KMS-11 (cell line): ENCODE measurements at regions not wholly inside any gene's neighbourhood (a gene's known extent, or its start where the extent isn't known, plus 50 kb on each side); places are given as distances from the start of the nearest gene placed in this dataset.

Source experiments
- H2AFZ ChIP-seq: fragments of 200-600 bp; sonication (generic); 2 replicates; pipeline ENCODE4 v1.6.1; 2016; ENCODE audit warnings: antibody characterized with exemption, mixed run types, low read depth
- H3K27ac ChIP-seq: fragments of 200-600 bp; sonication (generic); 2 replicates; pipeline ENCODE4 v1.6.1; 2016; ENCODE audit warnings: mild to moderate bottlenecking, mixed run types
- H3K27me3 ChIP-seq: fragments of 200-600 bp; sonication (generic); 2 replicates; pipeline ENCODE4 v1.6.1; 2017; ENCODE audit warnings: mild to moderate bottlenecking, low read depth, mixed run types, moderate library complexity; ENCODE audit not compliant: insufficient read depth
- H3K36me3 ChIP-seq: fragments of 200-600 bp; sonication (generic); 2 replicates; pipeline ENCODE4 v1.6.1; 2017; ENCODE audit warnings: mild to moderate bottlenecking, mixed run types; ENCODE audit not compliant: insufficient read depth
- H3K4me1 ChIP-seq: fragments of 200-600 bp; sonication (generic); 2 replicates; pipeline ENCODE4 v1.6.1; 2016; ENCODE audit warnings: mild to moderate bottlenecking, low read depth, mixed run types; ENCODE audit not compliant: poor library complexity, severe bottlenecking
- H3K4me2 ChIP-seq: fragments of 200-600 bp; sonication (generic); 2 replicates; pipeline ENCODE4 v1.7.0; 2016; ENCODE audit warnings: mild to moderate bottlenecking, mixed run types
- H3K4me3 ChIP-seq: fragments of 200-600 bp; sonication (generic); IDR thresholded peaks from 2 replicates; pipeline ENCODE4 v1.6.1; 2017; ENCODE audit warnings: low read depth, low read length, mixed read lengths; ENCODE audit not compliant: insufficient read depth
- H3K79me2 ChIP-seq: fragments of 200-600 bp; sonication (generic); 2 replicates; pipeline ENCODE4 v1.6.1; 2016; ENCODE audit warnings: low read depth, mixed run types; ENCODE audit not compliant: insufficient read depth
- H3K9ac ChIP-seq: fragments of 200-600 bp; sonication (generic); 2 replicates; pipeline ENCODE4 v1.6.1; 2016; ENCODE audit warnings: mild to moderate bottlenecking, mixed run types
- H4K20me1 ChIP-seq: fragments of 200-600 bp; sonication (generic); 2 replicates; pipeline ENCODE4 v1.6.1; 2016; ENCODE audit warnings: mild to moderate bottlenecking, mixed run types; ENCODE audit not compliant: insufficient read depth
- CTCF ChIP-seq: fragments of 200-600 bp; sonication (generic); conservative IDR thresholded peaks from 2 replicates; pipeline ENCODE4 v1.6.1; 2017; ENCODE audit warnings: low read depth, mild to moderate bottlenecking, antibody characterized with exemption, low read length, moderate library complexity, mixed read lengths

- Histone ChIP-seq H3K4me1 (no peaks in the 10 kb centered on the region), H2AFZ (peak overlapping the region; percentile 47; the same call in 1 of the 2 replicates)
These were observed 63.0 kb upstream of the ANTXRL start for GRCh38 chr10:46223626-46224413.

GRCh38 chr10:46224414-46224682, 62.4 kb upstream of the ANTXRL start:
- no peaks in the 10 kb centered on the region for H3K36me3 ChIP-seq
- H3K27me3 ChIP-seq, result no peaks in the 10 kb centered on the region
- H3K79me2 ChIP-seq, result no peaks in the 10 kb centered on the region
- no peak overlapping the region for H3K9ac ChIP-seq
- H4K20me1 ChIP-seq, result no peaks in the 10 kb centered on the region
- H3K4me1 ChIP-seq, result no peaks in the 10 kb centered on the region
- no peak for TF ChIP-seq CTCF
- no peak overlapping the region for H3K4me2 ChIP-seq
- H3K4me3 ChIP-seq, result no peak overlapping the region
- no peak overlapping the region for H2AFZ ChIP-seq
- no peak overlapping the region for H3K27ac ChIP-seq

More at GRCh38 chr10:46223626-46224413, 63.0 kb upstream of the ANTXRL start:
- Histone ChIP-seq H3K27ac (no peak overlapping the region), H3K4me3 (no peak overlapping the region), H3K9ac (no peak overlapping the region), H3K36me3 (no peaks in the 10 kb centered on the region), H3K79me2 (no peaks in the 10 kb centered on the region), H3K4me2 (no peak overlapping the region), H3K27me3 (no peaks in the 10 kb centered on the region), H4K20me1 (no peaks in the 10 kb centered on the region)
- no peak for TF ChIP-seq CTCF

GRCh38 chr10:46225597-46225996, 61.2 kb upstream of the ANTXRL start:
- H3K4me2 ChIP-seq, result no peak overlapping the region
- no peak for TF ChIP-seq CTCF

GRCh38 chr10:46226232-46226631, 60.6 kb upstream of the ANTXRL start:
- H2AFZ ChIP-seq, result no peak overlapping the region
- H4K20me1 ChIP-seq, result no peaks in the 10 kb centered on the region
- H3K27me3 ChIP-seq, result no peaks in the 10 kb centered on the region
- H3K9ac ChIP-seq, result no peak overlapping the region
- H3K4me1 ChIP-seq, result no peaks in the 10 kb centered on the region
- no peak for TF ChIP-seq CTCF
- H3K36me3 ChIP-seq, result no peaks in the 10 kb centered on the region
- H3K27ac ChIP-seq, result no peak overlapping the region
- no peak overlapping the region for H3K4me2 ChIP-seq
- no peaks in the 10 kb centered on the region for H3K79me2 ChIP-seq
- H3K4me3 ChIP-seq, result no peak overlapping the region

More at GRCh38 chr10:46225597-46225996, 61.2 kb upstream of the ANTXRL start:
- no peak overlapping the region for H3K27ac ChIP-seq
- no peaks in the 10 kb centered on the region for H3K79me2 ChIP-seq
- no peaks in the 10 kb centered on the region for H3K36me3 ChIP-seq
- no peaks in the 10 kb centered on the region for H4K20me1 ChIP-seq
- H3K9ac ChIP-seq, result no peak overlapping the region
- H3K4me3 ChIP-seq, result no peak overlapping the region
- H3K4me1 ChIP-seq, result no peaks in the 10 kb centered on the region
- H3K27me3 ChIP-seq, result no peaks in the 10 kb centered on the region
- H2AFZ ChIP-seq, result no peak overlapping the region
